ENCODE measurements at regions not wholly inside any gene's neighbourhood (a gene's known extent, or its start where the extent isn't known, plus 50 kb on each side); places are given as distances from the start of the nearest gene placed in this dataset.

GRCh38 chr3:127033171-127033570 lies 50.3 kb downstream of the PLXNA1 start:
- no peak overlapping the region for H3K27ac Mint-ChIP-seq
- no peaks in the 10 kb centered on the region for H3K9me3 Mint-ChIP-seq (ENCODE audit: low read depth)
- no peaks in the 10 kb centered on the region for H3K27me3 Mint-ChIP-seq
- ChIA-PET POLR2A (no interaction called here), CTCF (no interaction called here)
- intact Hi-C loops (cut with DNase I, micrococcal nuclease) = no loop called here
- ATAC-seq (no peak), DNase-seq (no peak)
- no peaks in the 10 kb centered on the region for H3K4me1 Mint-ChIP-seq
- no peaks in the 10 kb centered on the region for H3K36me3 Mint-ChIP-seq (ENCODE audit: low read depth)
- no peak overlapping the region for H3K4me3 Mint-ChIP-seq

GRCh38 chr3:127033786-127034185 lies 50.9 kb downstream of the PLXNA1 start:
- Mint-ChIP-seq H3K9me3 (ENCODE audit: low read depth) (no peaks in the 10 kb centered on the region), H3K27me3 (no peaks in the 10 kb centered on the region), H3K4me1 (no peaks in the 10 kb centered on the region), H3K4me3 (no peak overlapping the region), H3K36me3 (ENCODE audit: low read depth) (no peaks in the 10 kb centered on the region), H3K27ac (no peak overlapping the region)
- POLR2A ChIA-PET = no interaction called here
- DNase-seq (no peak), ATAC-seq (no peak)
- intact Hi-C loops (cut with DNase I, micrococcal nuclease) = no loop called here
- CTCF ChIA-PET = interaction anchor here (0.6 kb wide), 1 partner anchor 1081 kb away, joined by 3 read pairs; no protein-coding TSS in a partner anchor

- ChIA-PET CTCF (interaction anchor here (0.6 kb wide), 1 partner anchor 1082 kb away, joined by 3 read pairs; no protein-coding TSS in a partner anchor), POLR2A (no interaction called here)
Measured at GRCh38 chr3:127034195-127034989, 51.5 kb downstream of the PLXNA1 start.

GRCh38 chr3:127034990-127035652 lies 52.2 kb downstream of the PLXNA1 start:
- no peaks in the 10 kb centered on the region for H3K27me3 Mint-ChIP-seq
- DNase-seq = no peak
- no peak overlapping the region for H3K27ac Mint-ChIP-seq
- H3K9me3 Mint-ChIP-seq (ENCODE audit: low read depth) = no peaks in the 10 kb centered on the region
- H3K4me1 Mint-ChIP-seq = no peaks in the 10 kb centered on the region
- H3K4me3 Mint-ChIP-seq = no peak overlapping the region
- ChIA-PET CTCF (no interaction called here), POLR2A (no interaction called here)
- no peak for ATAC-seq
- intact Hi-C loops (cut with DNase I, micrococcal nuclease) = no loop called here
- H3K36me3 Mint-ChIP-seq (ENCODE audit: low read depth) = no peaks in the 10 kb centered on the region

More at GRCh38 chr3:127034195-127034989, 51.5 kb downstream of the PLXNA1 start:
- intact Hi-C loops (cut with DNase I, micrococcal nuclease) = no loop called here
- Mint-ChIP-seq H3K27me3 (no peaks in the 10 kb centered on the region), H3K4me1 (no peaks in the 10 kb centered on the region), H3K36me3 (ENCODE audit: low read depth) (no peaks in the 10 kb centered on the region), H3K27ac (no peak overlapping the region), H3K4me3 (no peak overlapping the region), H3K9me3 (ENCODE audit: low read depth) (no peaks in the 10 kb centered on the region)
- no peak for ATAC-seq
- DNase-seq = no peak

GRCh38 chr3:127035677-127036076 lies 52.8 kb downstream of the PLXNA1 start:
- DNase-seq = no peak
- Mint-ChIP-seq H3K36me3 (ENCODE audit: low read depth) (no peaks in the 10 kb centered on the region), H3K4me3 (no peak overlapping the region), H3K27ac (no peak overlapping the region), H3K4me1 (no peaks in the 10 kb centered on the region), H3K27me3 (no peaks in the 10 kb centered on the region), H3K9me3 (ENCODE audit: low read depth) (no peaks in the 10 kb centered on the region)
- no peak for ATAC-seq
- CTCF ChIA-PET = no interaction called here
- POLR2A ChIA-PET = no interaction called here
- intact Hi-C loops (cut with DNase I, micrococcal nuclease) = no loop called here

- intact Hi-C loops (cut with DNase I, micrococcal nuclease) = no loop called here
- Mint-ChIP-seq H3K9me3 (ENCODE audit: low read depth) (no peaks in the 10 kb centered on the region), H3K36me3 (ENCODE audit: low read depth) (no peaks in the 10 kb centered on the region), H3K4me1 (no peaks in the 10 kb centered on the region), H3K4me3 (no peak overlapping the region), H3K27ac (no peak overlapping the region), H3K27me3 (no peaks in the 10 kb centered on the region)
- CTCF ChIA-PET = no interaction called here
- POLR2A ChIA-PET = no interaction called here
- ATAC-seq (no peak), DNase-seq (no peak)
Measured at GRCh38 chr3:127036209-127037020, 53.5 kb downstream of the PLXNA1 start.

GRCh38 chr3:127037021-127037400 lies 54.1 kb downstream of the PLXNA1 start:
- no peaks in the 10 kb centered on the region for H3K36me3 Mint-ChIP-seq (ENCODE audit: low read depth)
- ChIA-PET CTCF (no interaction called here), POLR2A (no interaction called here)
- H3K27ac Mint-ChIP-seq = no peak overlapping the region
- ATAC-seq (no peak), DNase-seq (no peak)
- H3K9me3 Mint-ChIP-seq (ENCODE audit: low read depth) = no peaks in the 10 kb centered on the region
- intact Hi-C loops (cut with DNase I, micrococcal nuclease) = no loop called here
- H3K27me3 Mint-ChIP-seq = no peaks in the 10 kb centered on the region
- no peaks in the 10 kb centered on the region for H3K4me1 Mint-ChIP-seq
- no peak overlapping the region for H3K4me3 Mint-ChIP-seq

GRCh38 chr3:127037418-127037841 lies 54.5 kb downstream of the PLXNA1 start:
- no peak overlapping the region for H3K4me3 Mint-ChIP-seq
- H3K27ac Mint-ChIP-seq = no peak overlapping the region
- ATAC-seq = no peak
- no peaks in the 10 kb centered on the region for H3K27me3 Mint-ChIP-seq
- H3K4me1 Mint-ChIP-seq = no peaks in the 10 kb centered on the region
- no peak for DNase-seq
- ChIA-PET CTCF (interaction anchor here (0.8 kb wide), 1 partner anchor 257 kb away, joined by 4 read pairs; no protein-coding TSS in a partner anchor), POLR2A (no interaction called here)
- H3K36me3 Mint-ChIP-seq (ENCODE audit: low read depth) = no peaks in the 10 kb centered on the region
- no peaks in the 10 kb centered on the region for H3K9me3 Mint-ChIP-seq (ENCODE audit: low read depth)
- intact Hi-C loops (cut with DNase I, micrococcal nuclease) = no loop called here

GRCh38 chr3:127037971-127038446 lies 55.1 kb downstream of the PLXNA1 start:
- POLR2A ChIA-PET = no interaction called here
- no peaks in the 10 kb centered on the region for H3K36me3 Mint-ChIP-seq (ENCODE audit: low read depth)
- no peaks in the 10 kb centered on the region for H3K27me3 Mint-ChIP-seq
- CTCF ChIA-PET = interaction anchor here (0.6 to 0.8 kb wide), 3 partner anchors 257 to 883 kb away, joined by 3 to 4 read pairs (median 3); no protein-coding TSS in a partner anchor
- H3K27ac Mint-ChIP-seq = no peak overlapping the region
- ATAC-seq = no peak
- intact Hi-C loops (cut with DNase I, micrococcal nuclease) = no loop called here
- H3K4me1 Mint-ChIP-seq = no peaks in the 10 kb centered on the region
- no peaks in the 10 kb centered on the region for H3K9me3 Mint-ChIP-seq (ENCODE audit: low read depth)
- H3K4me3 Mint-ChIP-seq = no peak overlapping the region
- DNase-seq = no peak

- Mint-ChIP-seq H3K27ac (no peak overlapping the region), H3K36me3 (ENCODE audit: low read depth) (no peaks in the 10 kb centered on the region), H3K9me3 (ENCODE audit: low read depth) (no peaks in the 10 kb centered on the region), H3K4me1 (no peaks in the 10 kb centered on the region), H3K4me3 (no peak overlapping the region), H3K27me3 (no peaks in the 10 kb centered on the region)
- ATAC-seq = no peak
- CTCF ChIA-PET = interaction anchor here (0.6 kb wide), 3 partner anchors 359 to 985 kb away, joined by 3 read pairs; no protein-coding TSS in a partner anchor
- no peak for DNase-seq
- intact Hi-C loops (cut with DNase I, micrococcal nuclease) = no loop called here
- POLR2A ChIA-PET = no interaction called here
Measured at GRCh38 chr3:127038466-127038865, 55.6 kb downstream of the PLXNA1 start.

- ChIA-PET CTCF (interaction anchor here (0.6 kb wide), 1 partner anchor 985 kb away, joined by 3 read pairs; no protein-coding TSS in a partner anchor), POLR2A (no interaction called here)
- ATAC-seq (no peak), DNase-seq (no peak)
- no peaks in the 10 kb centered on the region for H3K9me3 Mint-ChIP-seq (ENCODE audit: low read depth)
- H3K27ac Mint-ChIP-seq = no peak overlapping the region
- intact Hi-C loops (cut with DNase I, micrococcal nuclease) = no loop called here
- H3K27me3 Mint-ChIP-seq = no peaks in the 10 kb centered on the region
- no peaks in the 10 kb centered on the region for H3K4me1 Mint-ChIP-seq
- H3K36me3 Mint-ChIP-seq (ENCODE audit: low read depth) = no peaks in the 10 kb centered on the region
- no peak overlapping the region for H3K4me3 Mint-ChIP-seq
Measured at GRCh38 chr3:127038923-127039581, 56.1 kb downstream of the PLXNA1 start.
